ENCODE measurements at regions not wholly inside any gene's neighbourhood (a gene's known extent, or its start where the extent isn't known, plus 50 kb on each side); places are given as distances from the start of the nearest gene placed in this dataset.

- TF ChIP-seq, protein P1, sequence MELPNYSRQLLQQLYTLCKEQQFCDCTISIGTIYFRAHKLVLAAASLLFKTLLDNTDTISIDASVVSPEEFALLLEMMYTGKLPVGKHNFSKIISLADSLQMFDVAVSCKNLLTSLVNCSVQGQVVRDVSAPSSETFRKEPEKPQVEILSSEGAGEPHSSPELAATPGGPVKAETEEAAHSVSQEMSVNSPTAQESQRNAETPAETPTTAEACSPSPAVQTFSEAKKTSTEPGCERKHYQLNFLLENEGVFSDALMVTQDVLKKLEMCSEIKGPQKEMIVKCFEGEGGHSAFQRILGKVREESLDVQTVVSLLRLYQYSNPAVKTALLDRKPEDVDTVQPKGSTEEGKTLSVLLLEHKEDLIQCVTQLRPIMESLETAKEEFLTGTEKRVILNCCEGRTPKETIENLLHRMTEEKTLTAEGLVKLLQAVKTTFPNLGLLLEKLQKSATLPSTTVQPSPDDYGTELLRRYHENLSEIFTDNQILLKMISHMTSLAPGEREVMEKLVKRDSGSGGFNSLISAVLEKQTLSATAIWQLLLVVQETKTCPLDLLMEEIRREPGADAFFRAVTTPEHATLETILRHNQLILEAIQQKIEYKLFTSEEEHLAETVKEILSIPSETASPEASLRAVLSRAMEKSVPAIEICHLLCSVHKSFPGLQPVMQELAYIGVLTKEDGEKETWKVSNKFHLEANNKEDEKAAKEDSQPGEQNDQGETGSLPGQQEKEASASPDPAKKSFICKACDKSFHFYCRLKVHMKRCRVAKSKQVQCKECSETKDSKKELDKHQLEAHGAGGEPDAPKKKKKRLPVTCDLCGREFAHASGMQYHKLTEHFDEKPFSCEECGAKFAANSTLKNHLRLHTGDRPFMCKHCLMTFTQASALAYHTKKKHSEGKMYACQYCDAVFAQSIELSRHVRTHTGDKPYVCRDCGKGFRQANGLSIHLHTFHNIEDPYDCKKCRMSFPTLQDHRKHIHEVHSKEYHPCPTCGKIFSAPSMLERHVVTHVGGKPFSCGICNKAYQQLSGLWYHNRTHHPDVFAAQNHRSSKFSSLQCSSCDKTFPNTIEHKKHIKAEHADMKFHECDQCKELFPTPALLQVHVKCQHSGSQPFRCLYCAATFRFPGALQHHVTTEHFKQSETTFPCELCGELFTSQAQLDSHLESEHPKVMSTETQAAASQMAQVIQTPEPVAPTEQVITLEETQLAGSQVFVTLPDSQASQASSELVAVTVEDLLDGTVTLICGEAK (IDR thresholded peaks at IDR 0.05), result no peak
- TF ChIP-seq, protein P1 (CRISPR knock-in tag; IDR thresholded peaks at IDR 0.05), result no peak
- TF ChIP-seq ZNF407 (CRISPR knock-in tag; IDR thresholded peaks at IDR 0.05; ENCODE audit: not compliant biosample characterization) (no peak), CBX5 (CRISPR knock-in tag; IDR thresholded peaks at IDR 0.05; ENCODE audit: borderline replicate concordance) (peak; percentile 67; the same call in 1 of the 2 replicates), ZSCAN25 (CRISPR knock-in tag; IDR thresholded peaks at IDR 0.05) (peak; percentile 24; the same call in 1 of the 2 replicates), MTA1 (CRISPR knock-in tag; IDR thresholded peaks at IDR 0.05; ENCODE audit: borderline replicate concordance) (0 out of 2 replicates have a peak, but pooled peaks have one; percentile 56), RCOR2 (CRISPR knock-in tag; IDR thresholded peaks at IDR 0.05) (peak; percentile 65; the same call in 1 of the 2 replicates), ZNF3 (CRISPR knock-in tag; IDR thresholded peaks at IDR 0.05) (no peak)
- TF ChIP-seq, protein P2, sequence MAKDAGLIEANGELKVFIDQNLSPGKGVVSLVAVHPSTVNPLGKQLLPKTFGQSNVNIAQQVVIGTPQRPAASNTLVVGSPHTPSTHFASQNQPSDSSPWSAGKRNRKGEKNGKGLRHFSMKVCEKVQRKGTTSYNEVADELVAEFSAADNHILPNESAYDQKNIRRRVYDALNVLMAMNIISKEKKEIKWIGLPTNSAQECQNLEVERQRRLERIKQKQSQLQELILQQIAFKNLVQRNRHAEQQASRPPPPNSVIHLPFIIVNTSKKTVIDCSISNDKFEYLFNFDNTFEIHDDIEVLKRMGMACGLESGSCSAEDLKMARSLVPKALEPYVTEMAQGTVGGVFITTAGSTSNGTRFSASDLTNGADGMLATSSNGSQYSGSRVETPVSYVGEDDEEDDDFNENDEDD (CRISPR knock-in tag; IDR thresholded peaks at IDR 0.05; ENCODE audit: borderline replicate concordance), result peak; percentile 52; the same call in 1 of the 2 replicates
Observed at GRCh38 chr22:25390297-25391240, 171.1 kb downstream of the CRYBB2 start (continued).

All from HepG2 (cell line).